ENCODE measurements at regions not wholly inside any gene's neighbourhood (a gene's known extent, or its start where the extent isn't known, plus 50 kb on each side); places are given as distances from the start of the nearest gene placed in this dataset.

GRCh38 chr10:3480281-3480989, 304.6 kb downstream of the KLF6 start:
- intact Hi-C loops (cut with DNase I), result no loop called here
- no peak for DNase-seq (ENCODE audit: low spot score)

GRCh38 chr10:3478632-3479240, 306.2 kb upstream of the PITRM1 start:
- DNase-seq (ENCODE audit: low spot score), result no peak
- intact Hi-C loops (cut with DNase I), result no loop called here

GRCh38 chr10:3478153-3478552, 305.6 kb upstream of the PITRM1 start:
- no peak for DNase-seq (ENCODE audit: low spot score)
- intact Hi-C loops (cut with DNase I), result no loop called here

GRCh38 chr10:3477683-3478082, 305.1 kb upstream of the PITRM1 start:
- no peak for DNase-seq (ENCODE audit: low spot score)
- intact Hi-C loops (cut with DNase I), result no loop called here

GRCh38 chr10:3476640-3477448, 304.3 kb upstream of the PITRM1 start:
- intact Hi-C loops (cut with DNase I), result no loop called here
- no peak for DNase-seq (ENCODE audit: low spot score)

- DNase-seq (ENCODE audit: low spot score), result no peak
- intact Hi-C loops (cut with DNase I), result no loop called here
Observed at GRCh38 chr10:3476186-3476585, 303.6 kb upstream of the PITRM1 start.

- intact Hi-C loops (cut with DNase I), result no loop called here
- DNase-seq (ENCODE audit: low spot score), result no peak
Observed at GRCh38 chr10:3475367-3475766, 302.8 kb upstream of the PITRM1 start.

- DNase-seq (ENCODE audit: low spot score), result no peak
- intact Hi-C loops (cut with DNase I), result no loop called here
Observed at GRCh38 chr10:3474266-3474665, 301.7 kb upstream of the PITRM1 start.

- intact Hi-C loops (cut with DNase I), result no loop called here
- no peak for DNase-seq (ENCODE audit: low spot score)
Observed at GRCh38 chr10:3473271-3473670, 300.7 kb upstream of the PITRM1 start.

GRCh38 chr10:3472287-3473051, 299.9 kb upstream of the PITRM1 start:
- no peak for DNase-seq (ENCODE audit: low spot score)
- intact Hi-C loops (cut with DNase I), result no loop called here

GRCh38 chr10:3471927-3472286, 299.3 kb upstream of the PITRM1 start:
- intact Hi-C loops (cut with DNase I), result no loop called here
- DNase-seq (ENCODE audit: low spot score), result no peak

- DNase-seq (ENCODE audit: low spot score), result no peak
- intact Hi-C loops (cut with DNase I), result no loop called here
Observed at GRCh38 chr10:3471472-3471871, 298.9 kb upstream of the PITRM1 start.

GRCh38 chr10:3470191-3470590, 297.6 kb upstream of the PITRM1 start:
- intact Hi-C loops (cut with DNase I), result no loop called here

GRCh38 chr10:3469639-3470020, 297.0 kb upstream of the PITRM1 start:
- no peak for DNase-seq (ENCODE audit: low spot score)
- intact Hi-C loops (cut with DNase I), result loop anchor here (2.0 to 5.0 kb wide), 2 partner anchors 58 to 311 kb away; no protein-coding TSS in a partner anchor

More at GRCh38 chr10:3470191-3470590, 297.6 kb upstream of the PITRM1 start:
- no peak for DNase-seq (ENCODE audit: low spot score)

GRCh38 chr10:3468919-3469638, 296.5 kb upstream of the PITRM1 start:
- intact Hi-C loops (cut with DNase I), result loop anchor here (2.0 to 5.0 kb wide), 2 partner anchors 58 to 312 kb away; no protein-coding TSS in a partner anchor
- no peak for DNase-seq (ENCODE audit: low spot score)

GRCh38 chr10:3467052-3467951, 294.7 kb upstream of the PITRM1 start:
- intact Hi-C loops (cut with DNase I), result loop anchor here (2.0 to 5.0 kb wide), 2 partner anchors 15 to 60 kb away; no protein-coding TSS in a partner anchor
- peak; percentile 89 for DNase-seq (ENCODE audit: low spot score)

- intact Hi-C loops (cut with DNase I), result loop anchor here (5.0 kb wide), 1 partner anchor 62 kb away; no protein-coding TSS in a partner anchor
- DNase-seq (ENCODE audit: low spot score), result no peak
Observed at GRCh38 chr10:3465406-3465891, 292.9 kb upstream of the PITRM1 start.
